ENCODE measurements at regions not wholly inside any gene's neighbourhood (a gene's known extent, or its start where the extent isn't known, plus 50 kb on each side); places are given as distances from the start of the nearest gene placed in this dataset.

- no peak for DNase-seq
Observed at GRCh38 chr5:164561933-164562872, 1056.8 kb downstream of the MAT2B start.

DNA sequence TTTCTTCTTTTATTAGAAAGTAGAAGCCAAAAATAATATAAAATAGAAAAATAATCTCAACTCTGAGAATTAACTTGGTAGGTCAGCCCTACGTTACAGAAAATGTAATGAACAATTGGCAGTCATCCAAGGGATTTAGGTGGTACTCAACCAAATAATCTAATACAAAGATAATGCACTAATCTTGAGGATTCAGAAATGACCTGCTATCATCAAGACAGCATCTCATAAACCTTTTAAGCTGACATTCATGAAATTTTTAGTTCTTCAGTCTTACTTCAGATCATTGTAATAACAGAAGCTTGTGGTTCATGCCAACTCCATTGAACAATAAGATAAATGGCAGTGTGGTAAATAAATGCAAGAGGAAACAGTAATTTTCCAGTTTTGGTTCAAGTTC, 1058.0 kb downstream of the MAT2B start:
- DNase-seq, result no peak

DNA sequence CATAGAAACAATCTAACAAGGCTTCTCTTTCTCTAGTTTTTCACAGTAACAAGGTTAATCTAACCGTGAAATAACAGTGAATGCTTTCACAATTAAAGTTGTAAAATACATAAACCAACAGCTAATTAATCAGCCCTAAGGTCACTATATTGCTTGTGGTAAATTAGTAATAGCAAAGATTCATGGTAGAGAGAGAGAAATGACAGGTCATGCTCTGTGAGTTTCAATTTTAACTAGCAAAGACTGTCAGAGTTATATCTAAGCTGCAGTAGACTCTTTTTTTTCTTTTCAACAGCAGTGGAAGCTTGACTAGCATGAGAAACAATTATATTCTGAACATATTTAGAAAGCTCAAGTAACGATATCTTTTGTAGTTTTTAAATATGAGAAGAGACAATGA, 1068.0 kb downstream of the MAT2B start:
- DNase-seq, result no peak

DNA sequence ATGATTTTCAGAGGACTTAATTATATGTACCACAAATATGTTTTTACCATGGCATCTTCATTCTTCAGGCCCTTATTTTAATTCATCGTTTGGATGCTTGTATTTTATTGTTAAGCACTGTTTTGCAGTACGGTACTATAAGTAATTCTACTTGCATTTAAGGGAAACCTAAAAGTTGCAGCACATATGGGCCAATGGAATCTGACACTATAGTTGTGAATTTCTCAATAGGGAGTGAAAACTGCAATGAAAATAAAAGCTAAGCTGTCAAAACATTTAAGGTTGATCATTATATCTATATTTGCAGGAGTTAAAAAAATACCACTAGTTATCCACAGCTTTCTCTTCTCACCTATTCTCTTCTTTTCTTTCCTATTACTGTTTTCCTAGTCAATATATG, 1071.8 kb downstream of the MAT2B start:
- DNase-seq, result no peak

GRCh38 chr5:164577742-164578141, 1072.3 kb downstream of the MAT2B start:
- DNase-seq, result no peak

- DNase-seq, result no peak
Observed at GRCh38 chr5:164578401-164578800, 1073.0 kb downstream of the MAT2B start.

GRCh38 chr5:164578911-164579310, 1073.5 kb downstream of the MAT2B start:
- no peak for DNase-seq

DNA sequence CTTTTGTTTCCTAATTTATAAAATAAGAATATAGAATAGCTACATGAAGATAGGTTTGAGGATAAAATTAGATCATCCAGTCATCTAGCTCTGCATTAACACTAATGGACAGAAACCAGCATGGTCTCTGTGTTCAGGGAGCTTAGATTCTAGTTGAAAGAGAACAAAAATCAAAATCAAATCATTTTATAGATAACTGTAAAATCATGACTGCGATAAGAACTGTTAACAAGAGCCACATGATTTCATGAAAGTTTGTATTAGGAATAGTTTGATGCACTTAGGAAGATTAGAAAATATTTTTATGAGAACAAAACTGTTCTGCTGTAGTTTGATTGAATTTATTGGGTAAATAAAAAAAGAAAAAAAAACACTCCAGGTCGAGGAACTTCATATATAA, 1074.7 kb downstream of the MAT2B start:
- no peak for DNase-seq

DNA sequence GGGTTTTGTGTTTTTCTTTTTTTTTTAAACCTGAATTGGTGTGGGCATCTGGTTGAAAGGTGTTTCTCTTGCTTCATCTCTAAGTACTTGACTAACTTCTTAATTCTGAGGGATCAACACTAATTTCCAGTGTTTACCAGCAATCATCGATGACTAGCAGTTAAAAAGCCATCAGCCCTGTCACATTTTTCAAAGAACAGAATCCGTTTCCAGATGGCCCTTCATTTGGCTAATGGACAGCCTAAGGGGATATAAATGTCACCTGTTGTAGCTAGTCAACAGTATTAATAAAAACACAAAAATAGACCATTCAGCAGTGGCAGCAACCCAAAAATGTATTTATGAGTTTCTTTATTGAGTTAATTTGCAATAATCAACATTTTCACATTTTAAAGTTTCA, 1076.5 kb downstream of the MAT2B start:
- no peak for DNase-seq

- no peak for DNase-seq
Observed at GRCh38 chr5:164593982-164594381, 1088.6 kb downstream of the MAT2B start.

DNA sequence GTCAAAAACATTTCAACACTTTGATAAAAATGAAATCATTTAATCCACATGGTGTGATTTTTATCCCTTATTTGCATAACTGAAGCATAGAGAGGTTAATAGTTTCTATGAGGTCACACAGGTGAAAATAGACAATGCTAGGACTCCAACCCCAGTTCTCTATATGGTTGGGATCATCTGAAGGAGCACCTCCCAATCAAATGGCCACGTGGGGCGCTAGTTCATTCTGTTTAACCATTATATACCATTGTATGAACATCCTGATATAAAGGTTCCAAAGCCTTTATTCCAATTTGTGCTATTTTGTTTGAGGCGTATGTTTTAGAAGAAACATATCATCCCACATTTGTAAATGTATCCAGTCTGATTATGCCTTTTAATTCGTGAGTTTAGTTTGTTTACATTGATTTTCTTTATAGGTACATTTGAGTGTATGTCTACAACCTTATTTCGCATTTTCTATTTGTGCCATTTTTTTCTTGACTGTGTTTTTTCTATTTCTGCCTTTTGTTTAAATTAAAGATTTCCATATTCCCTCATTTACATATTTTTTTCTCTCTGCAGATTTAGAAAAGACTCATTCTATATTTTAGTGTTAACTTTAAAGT, 1092.0 kb downstream of the MAT2B start:
- DNase-seq, result no peak

- DNase-seq, result no peak
Observed at GRCh38 chr5:164600274-164600673, 1094.9 kb downstream of the MAT2B start.

- no peak for DNase-seq
Observed at GRCh38 chr5:164600929-164601535, 1095.6 kb downstream of the MAT2B start.

- DNase-seq, result no peak
Observed at GRCh38 chr5:164608507-164608906, 1103.1 kb downstream of the MAT2B start.

DNA sequence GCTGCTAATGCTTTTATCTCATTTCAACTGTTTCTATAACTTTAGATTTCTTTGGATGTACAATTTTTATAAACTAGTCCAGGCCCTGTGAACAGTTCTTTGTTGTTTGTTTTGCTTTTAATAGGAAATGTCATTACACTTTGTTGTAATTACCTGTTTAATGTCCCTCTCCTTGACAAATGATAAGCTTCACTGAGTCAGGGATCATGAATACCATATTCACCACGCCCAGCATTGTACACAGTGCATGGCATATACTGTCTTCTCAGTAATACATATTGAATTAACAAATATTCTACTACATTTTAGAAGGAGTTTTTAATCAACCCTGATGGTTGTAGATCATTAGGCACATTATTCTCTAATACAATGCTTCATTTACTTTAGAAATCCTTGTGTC, 1105.0 kb downstream of the MAT2B start:
- no peak for DNase-seq

- DNase-seq, result no peak
Observed at GRCh38 chr5:164614707-164615106, 1109.3 kb downstream of the MAT2B start.

DNA sequence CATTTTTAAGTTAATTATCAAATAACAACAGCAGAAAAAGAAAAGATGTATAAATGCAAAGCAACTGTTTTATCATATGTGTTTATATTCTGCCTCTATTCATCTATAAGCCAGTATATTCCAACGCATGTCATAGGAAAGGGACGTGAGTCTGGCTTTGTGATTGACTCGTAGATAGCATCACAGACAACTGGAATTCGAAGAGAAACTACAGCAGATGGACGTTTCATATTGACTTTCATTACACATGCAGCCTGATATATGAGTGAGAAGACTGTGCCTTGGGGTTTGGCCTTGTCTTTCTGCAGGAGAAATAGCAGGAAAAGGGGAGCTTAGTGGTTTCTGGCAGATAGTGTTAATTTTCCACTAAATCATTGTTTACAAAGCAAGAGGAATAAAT, 1111.9 kb downstream of the MAT2B start:
- no peak for DNase-seq

DNA sequence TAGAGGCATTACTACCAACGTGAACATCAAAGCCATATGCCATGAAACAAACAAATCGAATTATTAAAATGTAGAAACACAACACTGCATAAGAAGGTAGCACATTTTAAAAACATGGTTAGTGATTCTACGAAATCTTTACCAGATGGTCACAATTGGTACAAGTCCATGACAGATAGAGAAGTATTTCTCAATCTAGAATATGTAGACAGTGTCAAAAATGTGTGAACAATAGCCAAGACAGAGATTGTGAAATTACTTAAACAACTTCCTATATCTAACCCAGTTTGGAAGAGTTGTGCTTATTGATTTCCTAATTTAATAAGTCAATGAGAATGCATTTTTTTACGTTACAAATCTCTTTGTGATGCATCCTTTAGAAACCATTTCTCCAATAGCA, 1121.6 kb downstream of the MAT2B start:
- DNase-seq, result no peak

GRCh38 chr5:164636456-164636855, 1131.0 kb downstream of the MAT2B start:
- no peak for DNase-seq

GRCh38 chr5:164637931-164638521, 1132.6 kb downstream of the MAT2B start:
- DNase-seq, result no peak

DNA sequence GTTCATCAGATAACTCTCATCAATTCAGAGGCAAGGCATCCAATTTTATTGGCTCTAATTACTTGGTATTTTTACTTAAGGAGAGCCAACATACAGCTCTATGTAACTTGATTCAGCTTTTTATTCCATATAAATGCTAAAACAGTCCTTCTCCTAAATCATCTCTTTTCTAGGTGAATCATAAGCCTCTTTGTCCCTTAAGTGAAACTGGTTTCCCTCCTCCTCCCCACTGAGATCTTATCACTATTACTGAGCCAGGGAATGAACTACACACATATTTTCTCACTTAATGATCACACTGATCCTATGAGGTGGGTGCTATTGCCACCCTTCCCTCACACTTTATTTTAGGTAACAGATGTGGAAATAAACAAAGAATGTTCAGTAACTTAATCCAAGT, 1143.8 kb downstream of the MAT2B start:
- no peak for DNase-seq

GRCh38 chr5:164650427-164650826, 1145.0 kb downstream of the MAT2B start:
- no peak for DNase-seq
